Upper lobe of left lung (tissue), 4 donors: ENCODE measurements at regions not wholly inside any gene's neighbourhood (a gene's known extent, or its start where the extent isn't known, plus 50 kb on each side); places are given as distances from the start of the nearest gene placed in this dataset.

Source experiments
- POLR2AphosphoS5 ChIP-seq, 2 donors: sonication (generic); formaldehyde crosslinking; IDR thresholded peaks; one replicate each; pipeline ENCODE4 v1.5.1; 2017; ENCODE audit warnings: antibody characterized with exemption in 2 of 2
- TF ChIP-seq, protein P1 (sequence below), 6 experiments: fragments of 450-650 bp in 4 of 6; fragments of 200-600 bp in 2 of 6; sonication (generic) in 2 of 6; IDR thresholded peaks; one replicate each; pipeline ENCODE4 v1.5.1; 2016 to 2019; ENCODE audit warnings: antibody characterized with exemption in 6 of 6

DNA sequence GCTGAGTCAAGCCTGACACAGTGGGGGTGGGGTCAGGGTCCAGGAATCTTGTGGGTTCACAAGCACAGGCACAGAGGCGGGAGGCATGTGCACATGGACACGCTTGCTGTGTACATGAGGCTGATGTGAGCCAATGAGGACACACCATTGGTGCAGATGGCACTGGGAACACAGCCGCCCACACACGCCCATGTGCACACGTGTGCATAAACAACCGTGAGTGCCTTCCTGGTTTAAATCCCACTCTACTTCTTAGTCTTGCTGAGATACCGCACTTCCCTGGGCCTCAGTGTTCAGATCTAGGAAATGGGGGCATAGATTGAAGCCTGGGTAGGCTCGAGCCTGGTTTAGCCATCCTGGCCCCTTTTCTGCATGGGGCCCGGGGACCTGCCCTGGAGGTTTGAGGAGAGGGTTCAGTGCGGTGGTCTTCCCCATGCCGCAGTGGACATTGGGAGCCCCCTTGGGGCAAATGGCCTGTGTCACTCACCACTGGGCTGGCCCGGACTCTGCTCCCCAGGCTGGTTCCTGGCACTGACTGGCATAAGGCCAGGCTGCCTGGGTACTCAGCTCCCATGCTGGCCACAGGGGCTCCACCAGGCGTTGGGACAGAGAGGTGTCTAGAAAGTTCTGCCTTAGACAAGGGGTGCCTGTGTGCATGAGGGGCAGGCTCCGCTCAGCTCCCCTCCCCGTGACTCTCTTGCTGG, 60.2 kb downstream of the CEBPB start:
- no peak for TF ChIP-seq POLR2AphosphoS5 (IDR thresholded peaks at IDR 0.05)
- TF ChIP-seq, protein P1, sequence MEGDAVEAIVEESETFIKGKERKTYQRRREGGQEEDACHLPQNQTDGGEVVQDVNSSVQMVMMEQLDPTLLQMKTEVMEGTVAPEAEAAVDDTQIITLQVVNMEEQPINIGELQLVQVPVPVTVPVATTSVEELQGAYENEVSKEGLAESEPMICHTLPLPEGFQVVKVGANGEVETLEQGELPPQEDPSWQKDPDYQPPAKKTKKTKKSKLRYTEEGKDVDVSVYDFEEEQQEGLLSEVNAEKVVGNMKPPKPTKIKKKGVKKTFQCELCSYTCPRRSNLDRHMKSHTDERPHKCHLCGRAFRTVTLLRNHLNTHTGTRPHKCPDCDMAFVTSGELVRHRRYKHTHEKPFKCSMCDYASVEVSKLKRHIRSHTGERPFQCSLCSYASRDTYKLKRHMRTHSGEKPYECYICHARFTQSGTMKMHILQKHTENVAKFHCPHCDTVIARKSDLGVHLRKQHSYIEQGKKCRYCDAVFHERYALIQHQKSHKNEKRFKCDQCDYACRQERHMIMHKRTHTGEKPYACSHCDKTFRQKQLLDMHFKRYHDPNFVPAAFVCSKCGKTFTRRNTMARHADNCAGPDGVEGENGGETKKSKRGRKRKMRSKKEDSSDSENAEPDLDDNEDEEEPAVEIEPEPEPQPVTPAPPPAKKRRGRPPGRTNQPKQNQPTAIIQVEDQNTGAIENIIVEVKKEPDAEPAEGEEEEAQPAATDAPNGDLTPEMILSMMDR (IDR thresholded peaks at IDR 0.05), result no peak
